Thoracic aorta (tissue), 2 donors: ENCODE measurements at regions not wholly inside any gene's neighbourhood (a gene's known extent, or its start where the extent isn't known, plus 50 kb on each side); places are given as distances from the start of the nearest gene placed in this dataset.
"Not testable (repeated sequence)": the region's sequence is repeated elsewhere in the genome, so short reads cannot be mapped to it uniquely, and the experiment has no call there.

Experiments
- ATAC-seq: fragments of 150-250 bp; one replicate; pipeline ENCODE4 v1.8.0; 2017; ENCODE audit warnings: low read depth; ENCODE audit not compliant: insufficient number of reproducible peaks, low FRiP score
- DNase-seq: peaks from one replicate; pipeline ENCODE4 v3.0.0-alpha.2; 2020; ENCODE audit warnings: low spot score
- H3K27ac ChIP-seq, 2 donors: fragments of 200-600 bp; sonication (generic); 1 replicate in 1 of 2; 2 replicates in 1 of 2; pipeline ENCODE4 v1.5.1; 2016; ENCODE audit warnings: mild to moderate bottlenecking in 2 of 2, moderate library complexity in 2 of 2
- H3K27me3 ChIP-seq: fragments of 200-600 bp; sonication (generic); replicated peaks from 2 replicates; pipeline ENCODE4 v1.6.0; 2016; ENCODE audit warnings: mild to moderate bottlenecking; ENCODE audit not compliant: insufficient read depth
- H3K36me3 ChIP-seq: fragments of 200-600 bp; sonication (generic); one replicate; pipeline ENCODE4 v1.5.1; 2016
- H3K4me1 ChIP-seq, 2 donors: fragments of 200-600 bp; sonication (generic); 1 replicate in 1 of 2; 2 replicates in 1 of 2; pipeline versions ENCODE4 v1.5.1 to v1.6.0; 2016; ENCODE audit warnings: low read depth in 2 of 2, mild to moderate bottlenecking in 1 of 2; ENCODE audit not compliant: control insufficient read depth in 1 of 2
- H3K4me3 ChIP-seq: fragments of 200-600 bp; sonication (generic); 2 replicates; pipeline ENCODE4 v1.5.1; 2016; ENCODE audit warnings: mild to moderate bottlenecking
- H3K9me3 ChIP-seq: fragments of 200-600 bp; sonication (generic); 2 replicates; pipeline ENCODE4 v1.5.1; 2016
- CTCF ChIP-seq: fragments of 200-600 bp; sonication (generic); IDR thresholded peaks from one replicate; pipeline ENCODE4 v1.5.1; 2019; ENCODE audit warnings: antibody characterized with exemption

- not testable (repeated sequence) for DNase-seq, H3K27ac ChIP-seq, H3K36me3 ChIP-seq, ATAC-seq, H3K4me1 ChIP-seq, H3K27me3 ChIP-seq, H3K4me3 ChIP-seq, H3K9me3 ChIP-seq
Measured at GRCh38 chr4:55696424-55696823, 60.3 kb upstream of the NMU start.

DNA sequence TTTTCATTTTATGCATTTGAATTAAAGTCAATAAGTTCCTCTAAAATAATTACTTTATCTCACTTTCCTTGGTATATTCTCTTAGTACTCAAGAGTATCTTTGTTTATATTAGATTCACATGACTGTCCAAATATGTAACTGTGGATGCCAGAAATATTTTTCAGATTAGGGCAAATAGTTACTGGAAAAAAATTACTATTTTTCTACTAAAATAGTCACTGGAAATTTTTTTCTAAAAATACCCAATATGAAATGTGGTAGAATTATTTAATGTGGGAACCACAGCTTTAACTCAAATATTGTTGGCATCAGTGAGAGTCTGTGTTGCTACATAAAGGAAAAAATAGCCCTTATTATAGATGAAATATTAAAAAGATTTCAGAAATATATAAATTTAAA, 70.4 kb upstream of the NMU start:
- H3K4me1 ChIP-seq = no peaks in the 10 kb centered on the region
- no peaks in the 10 kb centered on the region for H3K9me3 ChIP-seq
- no peak for TF ChIP-seq CTCF
- DNase-seq = no peak
- no peaks in the 10 kb centered on the region for H3K27me3 ChIP-seq
- no peak for ATAC-seq
- H3K36me3 ChIP-seq = no peaks in the 10 kb centered on the region
- H3K4me3 ChIP-seq = no peak overlapping the region
- no peak overlapping the region for H3K27ac ChIP-seq

DNA sequence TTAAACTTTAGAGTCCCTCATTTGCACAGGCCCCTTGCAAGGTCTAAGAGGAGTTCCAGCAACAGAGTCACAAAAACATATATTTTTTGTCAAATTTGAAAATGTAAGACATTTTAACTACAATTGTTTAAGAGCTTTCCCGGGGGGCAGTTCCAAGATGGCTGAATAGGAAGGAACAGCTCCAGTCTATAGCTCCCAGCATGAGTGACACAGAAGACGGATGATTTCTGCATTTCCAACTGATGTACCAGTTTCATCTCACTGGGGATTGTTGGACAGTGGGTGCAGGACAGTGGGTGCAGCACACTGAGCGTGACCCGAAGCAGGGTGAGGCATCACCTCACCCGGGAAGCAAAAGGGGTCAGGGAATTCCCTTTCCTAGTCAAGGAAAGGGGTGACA, 71.4 kb upstream of the NMU start:
- Histone ChIP-seq H3K4me1 (no peaks in the 10 kb centered on the region), H3K9me3 (no peaks in the 10 kb centered on the region)

DNA sequence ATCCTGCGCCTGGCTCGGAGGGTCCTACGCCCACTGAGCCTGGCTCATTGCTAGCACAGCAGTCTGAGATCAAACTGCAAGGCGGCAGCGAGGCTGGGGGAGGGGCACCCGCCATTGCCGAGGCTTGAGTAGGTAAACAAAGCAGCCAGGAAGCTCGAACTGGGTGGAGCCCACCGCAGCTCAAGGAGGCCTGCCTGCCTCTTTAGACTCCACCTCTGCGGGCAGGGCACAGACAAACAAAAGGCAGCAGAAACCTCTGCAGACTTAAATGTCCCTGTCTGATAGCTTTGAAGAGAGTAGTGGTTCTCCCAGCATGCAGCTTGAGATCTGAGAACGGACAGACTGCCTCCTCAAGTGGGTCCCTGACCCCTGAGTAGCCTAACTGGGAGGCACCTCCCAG, 71.9 kb upstream of the NMU start:
- H3K4me3 ChIP-seq, ATAC-seq, H3K9me3 ChIP-seq, DNase-seq, H3K4me1 ChIP-seq, H3K36me3 ChIP-seq, H3K27me3 ChIP-seq, H3K27ac ChIP-seq: not testable (repeated sequence)

More for the DNA sequence above, 71.4 kb upstream of the NMU start:
- H3K36me3 ChIP-seq = no peaks in the 10 kb centered on the region
- TF ChIP-seq CTCF = no peak
- no peaks in the 10 kb centered on the region for H3K27me3 ChIP-seq
- no peak for DNase-seq
- no peak for ATAC-seq
- H3K4me3 ChIP-seq = no peak overlapping the region
- H3K27ac ChIP-seq = no peak overlapping the region

DNA sequence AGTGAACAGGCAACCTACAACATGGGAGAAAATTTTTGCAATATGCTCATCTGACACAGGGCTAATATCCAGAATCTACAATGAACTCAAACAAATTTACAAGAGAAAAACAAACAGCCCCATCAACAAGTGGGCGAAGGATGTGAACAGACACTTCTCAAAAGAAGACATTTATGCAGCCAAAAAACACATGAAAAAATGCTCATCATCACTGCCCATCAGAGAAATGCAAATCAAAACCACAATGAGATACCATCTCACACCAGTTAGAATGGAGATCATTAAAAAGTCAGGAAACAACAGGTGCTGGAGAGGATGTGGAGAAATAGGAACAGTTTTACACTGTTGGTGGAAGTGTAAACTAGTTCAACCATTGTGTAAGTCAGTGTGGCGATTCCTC, 76.7 kb upstream of the NMU start:
- H3K4me1 ChIP-seq, H3K9me3 ChIP-seq, H3K27me3 ChIP-seq, H3K27ac ChIP-seq, DNase-seq, H3K36me3 ChIP-seq, H3K4me3 ChIP-seq, ATAC-seq: not testable (repeated sequence)

DNA sequence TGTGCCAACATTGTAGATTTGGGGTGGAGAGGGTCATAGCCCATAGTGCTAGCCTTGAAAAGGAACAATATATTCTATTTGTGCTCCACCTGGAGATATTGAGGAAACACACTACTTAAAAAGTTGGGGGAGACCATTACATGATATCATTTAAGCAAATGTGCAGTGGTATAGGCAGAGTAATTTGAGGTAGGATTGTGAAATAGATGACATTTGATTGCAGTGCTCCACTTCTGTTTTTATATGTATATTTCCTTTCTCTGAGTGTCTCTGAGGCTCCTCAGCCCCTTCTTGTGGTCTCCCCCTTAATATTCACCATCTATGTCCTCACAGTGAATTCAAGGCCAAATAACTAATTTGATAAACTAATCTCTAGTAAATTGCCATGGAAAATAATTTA, 85.6 kb upstream of the NMU start:
- TF ChIP-seq CTCF = no peak
- Histone ChIP-seq H3K4me3 (no peak overlapping the region), H3K4me1 (no peaks in the 10 kb centered on the region), H3K9me3 (no peaks in the 10 kb centered on the region), H3K27ac (no peak overlapping the region), H3K36me3 (no peaks in the 10 kb centered on the region), H3K27me3 (no peaks in the 10 kb centered on the region)
- DNase-seq (no peak), ATAC-seq (no peak)

GRCh38 chr4:55722132-55722531, 86.0 kb upstream of the NMU start:
- DNase-seq (no peak), ATAC-seq (no peak)
- no peaks in the 10 kb centered on the region for H3K27me3 ChIP-seq
- no peaks in the 10 kb centered on the region for H3K36me3 ChIP-seq
- no peak for TF ChIP-seq CTCF
- no peaks in the 10 kb centered on the region for H3K9me3 ChIP-seq
- H3K27ac ChIP-seq = no peak overlapping the region
- no peaks in the 10 kb centered on the region for H3K4me1 ChIP-seq
- no peak overlapping the region for H3K4me3 ChIP-seq
